ENCODE measurements at regions not wholly inside any gene's neighbourhood (a gene's known extent, or its start where the extent isn't known, plus 50 kb on each side); places are given as distances from the start of the nearest gene placed in this dataset.

DNA sequence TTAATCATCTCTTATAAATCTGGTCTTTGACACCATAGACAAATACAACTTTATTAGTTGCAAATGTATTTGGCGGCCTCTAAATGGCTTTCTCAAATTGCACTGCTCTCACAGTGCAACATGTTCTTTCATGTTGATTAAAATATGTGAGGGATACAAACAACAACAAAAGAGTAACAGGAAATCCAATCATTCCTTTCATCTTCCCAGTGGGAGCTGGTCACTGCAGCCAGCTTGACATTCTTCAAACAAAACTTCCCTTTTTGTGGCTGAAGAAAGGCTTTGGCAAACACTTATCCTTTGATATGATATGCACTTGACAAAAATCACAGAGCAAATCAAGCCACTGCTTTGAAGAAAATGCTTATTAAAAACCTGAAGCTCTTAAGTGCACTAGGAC lies 973.6 kb downstream of the EPHA3 start:
- TF ChIP-seq CTCF (IDR thresholded peaks at IDR 0.05) (no peak), POLR2A (IDR thresholded peaks at IDR 0.05) (no peak), EP300 (IDR thresholded peaks at IDR 0.05) (no peak), POLR2AphosphoS5 (IDR thresholded peaks at IDR 0.05) (no peak)

Measured in gastroesophageal sphincter (tissue), 3 donors.